Psoas muscle (tissue), 7 donors: ENCODE measurements at regions not wholly inside any gene's neighbourhood (a gene's known extent, or its start where the extent isn't known, plus 50 kb on each side); places are given as distances from the start of the nearest gene placed in this dataset.
"Not testable (repeated sequence)": the region's sequence is repeated elsewhere in the genome, so short reads cannot be mapped to it uniquely, and the experiment has no call there.

Experiments
- ATAC-seq, 4 donors: fragments of 200-7000 bp; cut with Tn5 transposase; one replicate each; pipeline ENCODE4 v1.9.1; 2020; ENCODE audit warnings: moderate library complexity in 3 of 4, mild to moderate bottlenecking in 2 of 4
- DNase-seq, 2 donors: peaks; one replicate each; pipeline ENCODE4 v3.0.0-alpha.2; 2020
- H3K27ac ChIP-seq: fragments of 200-600 bp; one replicate; pipeline ENCODE4 v1.8.0; 2022
- H3K27me3 ChIP-seq, 3 donors: fragments of 200-600 bp in 1 of 3; one replicate each; pipeline versions ENCODE4 v1.6.1 to v1.8.0; 2013 to 2022; ENCODE audit warnings: low read length in 2 of 3, mild to moderate bottlenecking in 2 of 3, moderate library complexity in 1 of 3; ENCODE audit not compliant: insufficient read depth in 3 of 3
- H3K36me3 ChIP-seq, 2 donors: fragments of 200-600 bp in 1 of 2; one replicate each; pipeline versions ENCODE4 v1.6.1 to v1.8.0; 2013 to 2022; ENCODE audit warnings: low read depth in 1 of 2, mild to moderate bottlenecking in 1 of 2, moderate library complexity in 1 of 2; ENCODE audit not compliant: insufficient read depth in 1 of 2
- H3K4me1 ChIP-seq: fragments of 200-600 bp; one replicate; pipeline ENCODE4 v1.8.0; 2022
- H3K4me3 ChIP-seq: fragments of 200-600 bp; one replicate; pipeline ENCODE4 v1.8.0; 2022; ENCODE audit warnings: mild to moderate bottlenecking
- H3K9me3 ChIP-seq: fragments of 200-600 bp; one replicate; pipeline ENCODE4 v1.8.0; 2022
- CTCF ChIP-seq: fragments of 200-600 bp; IDR thresholded peaks from one replicate; pipeline ENCODE4 v1.8.0; 2022; ENCODE audit warnings: antibody characterized with exemption
- WGBS, 3 donors: extraction: QIAGEN DNeasy Blood & Tissue Kit; methylation state at CpG; one replicate each; pipeline versions ENCODE4 v1.1.6 to v1.1.7; 2013; 5-methylcytosine and 5-hydroxymethylcytosine counted together
- intact Hi-C, 2 donors: fragments of 100-400 bp; cut with DNase I; formaldehyde crosslinking; loops; one replicate each; pipeline versions ENCODE4 v1.11.0 to v1.14.2; 2022
- donor health status: healthy with polysubstance abuse.
- donor health status: DM: no; HTN: no; CAD: no; lungs with moderate emphysema.
- donor health status: Bipolar disorder and iron deficiency.
- donor health status: healthy.
- donor health status: DM: yes; HTN: yes; CAD: no.
- donor health status: DM: no; HTN: no; CAD: no.
- donor health status: DM: yes; HTN: yes; CAD: no.

GRCh38 chr13:49859560-49859959 is 67.1 kb upstream of the KPNA3 start:
- peaks cover 5% of the 10 kb centered on the region for H3K4me1 ChIP-seq
- H3K27me3 ChIP-seq, result no peaks in the 10 kb centered on the region
- WGBS, 3 donors, result 74 to 89% (median 77%) methylated on average over 5 of the region's 5 CpGs
- H3K27ac ChIP-seq, result no peak overlapping the region
- intact Hi-C loops, result no loop called here
- DNase-seq (peak in 1 of 2 donors; percentile 56), ATAC-seq (peak; percentile 57 to 97 (median 86))
- no peak for TF ChIP-seq CTCF
- H3K36me3 ChIP-seq, result no peaks in the 10 kb centered on the region
- H3K4me3 ChIP-seq, result no peak overlapping the region
- H3K9me3 ChIP-seq, result no peaks in the 10 kb centered on the region

- H3K4me3 ChIP-seq, result no peak overlapping the region
- no peak for DNase-seq
- no peak for TF ChIP-seq CTCF
- H3K4me1 ChIP-seq, result peaks cover 5% of the 10 kb centered on the region
- intact Hi-C loops, result no loop called here
- H3K9me3 ChIP-seq, result no peaks in the 10 kb centered on the region
- peak in 3 of 4 donors; percentile 61 to 66 (median 65) for ATAC-seq
- WGBS, 3 donors, result 64 to 79% (median 71%) methylated on average over 3 of the region's 3 CpGs
- no peaks in the 10 kb centered on the region for H3K27me3 ChIP-seq
- no peak overlapping the region for H3K27ac ChIP-seq
- no peaks in the 10 kb centered on the region for H3K36me3 ChIP-seq
Observed at GRCh38 chr13:49858178-49858856, 65.8 kb upstream of the KPNA3 start.

GRCh38 chr13:49855930-49856329 is 63.4 kb upstream of the KPNA3 start:
- DNase-seq, result no peak
- intact Hi-C loops, result no loop called here
- H3K27me3 ChIP-seq, result no peaks in the 10 kb centered on the region

GRCh38 chr13:49853535-49853934 is 61.1 kb upstream of the KPNA3 start:
- Histone ChIP-seq H3K27ac (no peak overlapping the region), H3K36me3 (no peaks in the 10 kb centered on the region), H3K9me3 (no peaks in the 10 kb centered on the region), H3K27me3 (no peaks in the 10 kb centered on the region), H3K4me1 (peaks cover 3% of the 10 kb centered on the region), H3K4me3 (no peak overlapping the region)
- intact Hi-C loops, result no loop called here
- 90 to 94% (median 93%) methylated on average over 1 of the region's 1 CpG for WGBS, 3 donors
- TF ChIP-seq CTCF, result no peak
- DNase-seq (no peak), ATAC-seq (no peak)

More at GRCh38 chr13:49855930-49856329, 63.4 kb upstream of the KPNA3 start:
- Histone ChIP-seq H3K27ac (no peak overlapping the region), H3K9me3 (no peaks in the 10 kb centered on the region), H3K4me1 (peaks cover 5% of the 10 kb centered on the region), H3K36me3 (no peaks in the 10 kb centered on the region), H3K4me3 (no peak overlapping the region)
- TF ChIP-seq CTCF, result no peak
- WGBS, 3 donors, result 84 to 93% (median 88%) methylated on average over 4 of the region's 4 CpGs
- no peak for ATAC-seq

GRCh38 chr13:49852460-49852859 is 60.0 kb upstream of the KPNA3 start:
- H3K9me3 ChIP-seq, ATAC-seq, H3K4me1 ChIP-seq, H3K27me3 ChIP-seq, intact Hi-C loops, DNase-seq, H3K27ac ChIP-seq, H3K36me3 ChIP-seq, H3K4me3 ChIP-seq: not testable (repeated sequence)
- 70 to 86% (median 83%) methylated on average over 4 of the region's 4 CpGs for WGBS, 3 donors
